Mesendoderm (in vitro differentiated cells): ENCODE measurements at regions not wholly inside any gene's neighbourhood (a gene's known extent, or its start where the extent isn't known, plus 50 kb on each side); places are given as distances from the start of the nearest gene placed in this dataset.
"Not testable (repeated sequence)": the region's sequence is repeated elsewhere in the genome, so short reads cannot be mapped to it uniquely, and the experiment has no call there.

Experiments
- DNase-seq: peaks from one replicate; pipeline ENCODE4 v3.0.0; 2013
- H2AK5ac ChIP-seq: 2 replicates; pipeline ENCODE4 v1.6.1; 2013; ENCODE audit warnings: low read length, inconsistent platforms
- H2BK120ac ChIP-seq: 2 replicates; pipeline ENCODE4 v1.6.1; 2013; ENCODE audit warnings: low read depth, mild to moderate bottlenecking, low read length, moderate library complexity, mixed read lengths
- H2BK15ac ChIP-seq: replicated peaks from 2 replicates; pipeline ENCODE4 v1.6.1; 2013; ENCODE audit warnings: low read depth, mild to moderate bottlenecking, moderate library complexity
- H2BK5ac ChIP-seq: 2 replicates; pipeline ENCODE4 v1.6.1; 2013; ENCODE audit warnings: low read length, inconsistent platforms
- H3K18ac ChIP-seq: 2 replicates; pipeline ENCODE4 v1.6.1; 2013; ENCODE audit warnings: mild to moderate bottlenecking, low read length, mixed read lengths
- H3K23ac ChIP-seq: one replicate; pipeline ENCODE4 v1.6.1; 2013; ENCODE audit warnings: low read length
- H3K27ac ChIP-seq: 2 replicates; pipeline ENCODE4 v1.5.1; 2013; ENCODE audit warnings: low read depth, mild to moderate bottlenecking, inconsistent platforms, low read length, moderate library complexity
- H3K27me3 ChIP-seq: 2 replicates; pipeline ENCODE4 v1.6.1; 2013; ENCODE audit warnings: low read length, control low read depth, mild to moderate bottlenecking, inconsistent platforms; ENCODE audit not compliant: insufficient read depth, poor library complexity
- H3K36me3 ChIP-seq: 2 replicates; pipeline ENCODE4 v1.6.1; 2013; ENCODE audit warnings: low read length, inconsistent platforms; ENCODE audit not compliant: control insufficient read depth, insufficient read depth
- H3K4ac ChIP-seq: one replicate; pipeline ENCODE4 v1.6.1; 2013; ENCODE audit warnings: low read depth, mild to moderate bottlenecking, low read length, moderate library complexity
- H3K4me1 ChIP-seq: 2 replicates; pipeline ENCODE4 v1.6.1; 2013; ENCODE audit warnings: low read depth, low read length, inconsistent platforms; ENCODE audit not compliant: control insufficient read depth
- H3K4me2 ChIP-seq: 2 replicates; pipeline ENCODE4 v1.6.1; 2013; ENCODE audit warnings: low read length
- H3K4me3 ChIP-seq: 2 replicates; pipeline ENCODE4 v1.5.1; 2013; ENCODE audit warnings: mild to moderate bottlenecking, low read length
- H3K56ac ChIP-seq: one replicate; pipeline ENCODE4 v1.6.1; 2013; ENCODE audit warnings: low read length
- H3K79me1 ChIP-seq: 2 replicates; pipeline ENCODE4 v1.6.1; 2013; ENCODE audit warnings: low read length, inconsistent platforms
- H3K79me2 ChIP-seq: 2 replicates; pipeline ENCODE4 v1.6.1; 2013; ENCODE audit warnings: mild to moderate bottlenecking, low read length; ENCODE audit not compliant: control insufficient read depth, insufficient read depth
- H3K9ac ChIP-seq: 2 replicates; pipeline ENCODE4 v1.6.1; 2013; ENCODE audit warnings: low read length, inconsistent platforms
- H4K5ac ChIP-seq: one replicate; pipeline ENCODE4 v1.6.1; 2013; ENCODE audit warnings: low read length
- H4K8ac ChIP-seq: one replicate; pipeline ENCODE4 v1.6.1; 2013; ENCODE audit warnings: low read depth, mild to moderate bottlenecking, control low read depth, low read length, moderate library complexity
- WGBS: extraction: QIAGEN DNeasy Blood & Tissue Kit; methylation state at CpG from one replicate; pipeline ENCODE4 v1.1.7; 2013; ENCODE audit warnings: low lambda C conversion rate, missing lambda C conversion rate; ENCODE audit not compliant: insufficient coverage; ENCODE audit errors: extremely low coverage; 5-methylcytosine and 5-hydroxymethylcytosine counted together

DNA sequence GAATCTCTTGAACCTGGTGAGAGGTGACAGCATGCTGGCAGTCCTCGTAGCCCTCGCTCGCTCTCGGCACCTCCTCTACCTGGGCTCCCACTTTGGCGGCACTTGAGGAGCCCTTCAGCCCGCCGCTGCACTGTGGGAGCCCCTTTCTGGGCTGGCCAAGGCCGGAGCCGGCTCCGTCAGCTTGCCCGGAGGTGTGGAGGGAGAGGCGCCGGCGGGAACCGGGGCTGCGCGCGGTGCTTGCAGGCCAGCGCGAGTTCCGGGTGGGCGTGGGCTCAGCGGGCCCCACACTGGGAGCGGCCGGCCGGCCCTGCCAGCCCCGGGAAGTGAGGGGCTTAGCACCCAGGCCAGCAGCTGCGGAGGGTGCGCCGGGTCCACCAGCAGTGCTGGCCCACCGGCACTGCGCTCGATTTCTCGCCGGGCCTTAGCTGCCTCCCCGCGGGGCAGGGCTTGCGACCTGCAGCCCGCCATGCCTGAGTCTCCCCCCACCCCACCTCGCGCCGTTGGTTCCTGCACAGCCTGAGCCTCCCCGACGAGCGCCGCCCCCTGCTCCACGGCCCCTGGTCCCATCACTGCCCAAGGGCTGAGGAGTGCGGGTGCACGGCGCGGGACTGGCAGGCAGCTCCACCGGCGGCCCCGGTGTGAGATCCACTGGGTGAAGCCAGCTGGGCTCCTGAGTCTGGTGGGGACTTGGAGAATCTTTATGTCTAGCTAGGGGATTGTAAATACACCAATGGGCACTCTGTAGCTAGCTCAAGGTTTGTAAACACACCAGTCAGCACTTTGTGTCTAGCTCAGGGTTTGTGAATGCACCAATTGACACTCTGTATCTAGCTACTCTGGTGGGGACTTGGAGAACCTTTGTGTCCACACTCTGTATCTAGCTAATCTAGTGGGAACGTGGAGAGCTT, 328.3 kb upstream of the KLF4 start:
- not testable (repeated sequence) for H3K27me3 ChIP-seq, H3K4ac ChIP-seq, H3K56ac ChIP-seq, H4K8ac ChIP-seq, H3K27ac ChIP-seq, H3K79me1 ChIP-seq, H2BK15ac ChIP-seq, H3K4me2 ChIP-seq, H3K79me2 ChIP-seq, DNase-seq, H3K4me3 ChIP-seq, H3K36me3 ChIP-seq, H3K18ac ChIP-seq, H2AK5ac ChIP-seq, H3K23ac ChIP-seq, H3K9ac ChIP-seq, H2BK5ac ChIP-seq, H2BK120ac ChIP-seq, H3K4me1 ChIP-seq, H4K5ac ChIP-seq
- WGBS = no CpG with 5 or more reads among the region's 55 CpGs

DNA sequence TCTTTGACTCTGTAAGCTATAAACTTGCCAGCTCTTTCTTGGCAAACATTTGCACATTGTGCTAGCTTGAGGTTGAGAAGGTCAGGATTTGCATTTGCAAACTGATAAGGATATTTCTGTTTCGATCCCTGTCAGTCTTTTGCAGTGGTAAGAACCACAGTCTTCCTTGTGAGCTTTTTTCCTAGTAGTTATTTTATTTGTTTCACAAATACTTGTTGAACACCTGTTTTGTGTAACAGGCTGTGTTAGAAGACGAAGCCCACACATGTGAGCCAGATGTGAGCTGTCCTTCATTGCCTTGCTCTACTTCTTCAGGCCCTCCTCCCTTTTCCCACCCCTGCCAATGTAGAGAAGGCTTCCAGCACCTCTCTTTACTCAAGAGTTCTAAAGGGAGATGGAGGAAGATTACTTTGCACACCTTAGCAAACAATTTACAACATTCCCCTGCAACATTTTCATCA, 327.0 kb upstream of the KLF4 start:
- H4K8ac ChIP-seq = no peak overlapping the region
- no peaks in the 10 kb centered on the region for H3K36me3 ChIP-seq
- H3K23ac ChIP-seq = no peak overlapping the region
- H3K27me3 ChIP-seq = no peaks in the 10 kb centered on the region
- no peak overlapping the region for H3K56ac ChIP-seq
- no peak overlapping the region for H4K5ac ChIP-seq
- H3K79me1 ChIP-seq = no peaks in the 10 kb centered on the region
- no peaks in the 10 kb centered on the region for H3K79me2 ChIP-seq
- no peak overlapping the region for H3K4me2 ChIP-seq
- no peak overlapping the region for H2BK5ac ChIP-seq
- no peak overlapping the region for H3K4ac ChIP-seq
- H3K9ac ChIP-seq = no peak overlapping the region
- H3K27ac ChIP-seq = no peak overlapping the region
- H2BK120ac ChIP-seq = no peak overlapping the region
- H3K4me1 ChIP-seq = no peaks in the 10 kb centered on the region
- no peak overlapping the region for H3K18ac ChIP-seq
- no peak overlapping the region for H2AK5ac ChIP-seq
- no peak for DNase-seq
- WGBS = no CpG with 5 or more reads among the region's 2 CpGs
- H3K4me3 ChIP-seq = no peak overlapping the region
- H2BK15ac ChIP-seq = no peak overlapping the region

DNA sequence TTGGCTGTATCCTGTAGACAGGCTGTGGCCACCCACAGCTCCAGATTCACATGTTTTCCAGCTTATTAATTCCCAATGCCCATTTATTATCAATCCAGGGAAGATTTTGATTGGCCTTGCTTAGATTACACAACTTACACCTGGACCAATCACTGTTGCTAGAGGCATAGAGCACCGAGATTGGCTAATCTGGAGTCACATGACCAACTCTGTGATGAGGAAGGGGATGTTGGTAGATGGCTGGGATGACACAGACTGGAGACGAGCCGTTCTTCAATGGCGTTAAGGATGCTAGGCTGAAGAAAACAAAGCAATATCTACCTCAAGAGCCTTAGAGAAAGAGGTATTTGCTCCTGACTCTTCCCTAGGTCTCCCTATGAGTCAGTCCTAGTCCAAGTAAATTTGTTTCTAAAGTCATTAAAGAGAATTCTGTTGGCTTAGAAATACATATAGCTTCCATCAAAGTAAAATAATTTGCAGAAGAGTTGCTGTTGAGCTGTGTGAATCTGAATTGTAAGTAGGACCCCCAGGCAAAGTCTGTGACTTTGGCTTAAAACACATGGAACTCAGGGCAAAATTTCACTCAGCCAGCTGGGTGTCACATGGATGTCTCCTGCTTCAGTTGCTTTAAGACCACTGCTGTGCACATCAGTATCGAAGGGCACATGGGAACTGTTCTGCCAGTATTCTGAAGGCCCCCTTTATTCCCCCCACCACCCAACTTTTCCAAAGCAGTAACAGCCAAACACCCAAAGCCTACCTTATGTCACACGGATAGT, 326.4 kb upstream of the KLF4 start:
- Histone ChIP-seq H3K36me3 (no peaks in the 10 kb centered on the region), H3K9ac (no peak overlapping the region), H3K27ac (no peak overlapping the region), H3K4me1 (no peaks in the 10 kb centered on the region), H2BK15ac (no peak overlapping the region), H3K79me1 (no peaks in the 10 kb centered on the region), H3K4me2 (no peak overlapping the region), H3K56ac (no peak overlapping the region), H3K4me3 (no peak overlapping the region), H2AK5ac (no peak overlapping the region), H3K27me3 (no peaks in the 10 kb centered on the region), H4K5ac (no peak overlapping the region), H3K18ac (no peak overlapping the region), H3K79me2 (no peaks in the 10 kb centered on the region), H4K8ac (no peak overlapping the region), H3K23ac (no peak overlapping the region), H2BK5ac (no peak overlapping the region), H3K4ac (no peak overlapping the region), H2BK120ac (no peak overlapping the region)
- no CpG with 5 or more reads among the region's 6 CpGs for WGBS
- DNase-seq = no peak

- no peaks in the 10 kb centered on the region for H3K79me1 ChIP-seq
- H3K18ac ChIP-seq = no peak overlapping the region
- no peaks in the 10 kb centered on the region for H3K27me3 ChIP-seq
- H3K56ac ChIP-seq = no peak overlapping the region
- no peak overlapping the region for H2BK15ac ChIP-seq
- H3K4me3 ChIP-seq = no peak overlapping the region
- H3K4me1 ChIP-seq = no peaks in the 10 kb centered on the region
- H2BK5ac ChIP-seq = no peak overlapping the region
- no peak overlapping the region for H3K4ac ChIP-seq
- DNase-seq = no peak
- no CpG with 5 or more reads among the region's 6 CpGs for WGBS
- no peak overlapping the region for H3K9ac ChIP-seq
- no peaks in the 10 kb centered on the region for H3K36me3 ChIP-seq
- H4K5ac ChIP-seq = no peak overlapping the region
- no peak overlapping the region for H3K4me2 ChIP-seq
- H2BK120ac ChIP-seq = no peak overlapping the region
- H2AK5ac ChIP-seq = no peak overlapping the region
- no peak overlapping the region for H4K8ac ChIP-seq
- H3K79me2 ChIP-seq = no peaks in the 10 kb centered on the region
- H3K27ac ChIP-seq = no peak overlapping the region
- no peak overlapping the region for H3K23ac ChIP-seq
Observed at GRCh38 chr9:107813287-107813686, 323.7 kb upstream of the KLF4 start.

DNA sequence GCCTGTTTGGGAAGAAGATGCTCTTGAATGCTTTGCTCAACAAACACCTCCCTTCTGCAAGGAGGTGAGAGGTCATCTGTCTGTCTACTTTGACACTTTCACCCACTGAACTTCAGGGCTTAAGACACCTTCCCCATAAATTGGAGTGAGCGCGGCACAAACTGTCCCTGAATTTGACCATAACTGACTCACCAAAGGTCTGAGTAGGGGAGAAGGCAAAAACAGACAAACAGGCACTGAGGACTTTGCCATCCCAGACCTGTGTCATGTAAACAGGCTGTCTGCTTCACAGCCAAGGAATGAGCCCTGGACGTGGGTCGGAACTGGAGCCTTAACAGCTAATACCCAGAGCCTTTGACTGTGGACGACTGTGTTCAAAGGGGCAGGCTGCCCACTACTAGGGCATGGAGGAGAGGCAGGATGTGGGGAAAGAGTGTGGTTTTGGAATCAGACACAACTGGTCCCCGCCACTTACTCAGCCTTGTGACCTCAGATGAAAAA, 320.9 kb upstream of the KLF4 start:
- no peak overlapping the region for H3K4ac ChIP-seq
- no peaks in the 10 kb centered on the region for H3K36me3 ChIP-seq
- WGBS = no CpG with 5 or more reads among the region's 6 CpGs
- H3K79me1 ChIP-seq = no peaks in the 10 kb centered on the region
- H3K4me2 ChIP-seq = no peak overlapping the region
- DNase-seq = no peak
- no peaks in the 10 kb centered on the region for H3K79me2 ChIP-seq
- no peak overlapping the region for H4K8ac ChIP-seq
- H3K9ac ChIP-seq = no peak overlapping the region
- no peaks in the 10 kb centered on the region for H3K27me3 ChIP-seq
- H3K23ac ChIP-seq = no peak overlapping the region
- no peak overlapping the region for H2AK5ac ChIP-seq
- H2BK15ac ChIP-seq = no peak overlapping the region
- no peak overlapping the region for H3K4me3 ChIP-seq
- H4K5ac ChIP-seq = no peak overlapping the region
- H3K18ac ChIP-seq = no peak overlapping the region
- no peak overlapping the region for H3K27ac ChIP-seq
- no peak overlapping the region for H3K56ac ChIP-seq
- no peaks in the 10 kb centered on the region for H3K4me1 ChIP-seq
- H2BK120ac ChIP-seq = no peak overlapping the region
- no peak overlapping the region for H2BK5ac ChIP-seq
